ENCODE measurements at regions not wholly inside any gene's neighbourhood (a gene's known extent, or its start where the extent isn't known, plus 50 kb on each side); places are given as distances from the start of the nearest gene placed in this dataset.

DNA sequence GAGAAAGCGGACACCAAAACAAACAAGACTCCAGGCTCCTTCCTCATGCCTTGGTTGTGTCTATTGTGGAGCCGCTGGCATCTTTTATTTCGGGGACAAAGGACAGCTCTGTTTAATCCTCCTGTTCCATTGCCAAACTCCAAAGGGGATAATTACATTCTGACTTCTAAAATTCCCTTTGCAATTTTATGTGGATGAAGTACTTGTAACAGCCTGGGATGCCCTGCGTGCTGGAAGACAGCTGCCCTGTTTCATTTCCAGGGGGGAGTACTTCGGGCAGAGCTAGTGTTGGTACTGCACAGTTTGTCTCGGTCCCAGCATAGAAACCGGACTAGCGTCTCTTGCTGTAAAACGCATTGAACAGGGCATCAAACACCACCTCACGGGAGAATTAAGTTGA lies 90.9 kb downstream of the BAMBI start:
- TF ChIP-seq, protein P1, sequence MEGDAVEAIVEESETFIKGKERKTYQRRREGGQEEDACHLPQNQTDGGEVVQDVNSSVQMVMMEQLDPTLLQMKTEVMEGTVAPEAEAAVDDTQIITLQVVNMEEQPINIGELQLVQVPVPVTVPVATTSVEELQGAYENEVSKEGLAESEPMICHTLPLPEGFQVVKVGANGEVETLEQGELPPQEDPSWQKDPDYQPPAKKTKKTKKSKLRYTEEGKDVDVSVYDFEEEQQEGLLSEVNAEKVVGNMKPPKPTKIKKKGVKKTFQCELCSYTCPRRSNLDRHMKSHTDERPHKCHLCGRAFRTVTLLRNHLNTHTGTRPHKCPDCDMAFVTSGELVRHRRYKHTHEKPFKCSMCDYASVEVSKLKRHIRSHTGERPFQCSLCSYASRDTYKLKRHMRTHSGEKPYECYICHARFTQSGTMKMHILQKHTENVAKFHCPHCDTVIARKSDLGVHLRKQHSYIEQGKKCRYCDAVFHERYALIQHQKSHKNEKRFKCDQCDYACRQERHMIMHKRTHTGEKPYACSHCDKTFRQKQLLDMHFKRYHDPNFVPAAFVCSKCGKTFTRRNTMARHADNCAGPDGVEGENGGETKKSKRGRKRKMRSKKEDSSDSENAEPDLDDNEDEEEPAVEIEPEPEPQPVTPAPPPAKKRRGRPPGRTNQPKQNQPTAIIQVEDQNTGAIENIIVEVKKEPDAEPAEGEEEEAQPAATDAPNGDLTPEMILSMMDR (IDR thresholded peaks at IDR 0.05) = no peak
- no peak for TF ChIP-seq POLR2A (IDR thresholded peaks at IDR 0.05)
